ENCODE measurements at regions not wholly inside any gene's neighbourhood (a gene's known extent, or its start where the extent isn't known, plus 50 kb on each side); places are given as distances from the start of the nearest gene placed in this dataset.
"Not testable (repeated sequence)": the region's sequence is repeated elsewhere in the genome, so short reads cannot be mapped to it uniquely, and the experiment has no call there.

- intact Hi-C loops (cut with micrococcal nuclease) = no loop called here
Measured at GRCh38 chr3:118110211-118110610, 924.4 kb downstream of the IGSF11 start.

- intact Hi-C loops (cut with micrococcal nuclease) = no loop called here
Measured at GRCh38 chr3:118116991-118117390, 917.7 kb downstream of the IGSF11 start.

- intact Hi-C loops (cut with micrococcal nuclease) = no loop called here
Measured at GRCh38 chr3:118126751-118127150, 907.9 kb downstream of the IGSF11 start.

GRCh38 chr3:118127992-118128391 is 906.7 kb downstream of the IGSF11 start:
- intact Hi-C loops (cut with micrococcal nuclease) = no loop called here

- intact Hi-C loops (cut with micrococcal nuclease) = no loop called here
Measured at GRCh38 chr3:118128886-118129285, 905.8 kb downstream of the IGSF11 start.

GRCh38 chr3:118137778-118138177 is 896.9 kb downstream of the IGSF11 start:
- intact Hi-C loops (cut with micrococcal nuclease) = no loop called here

GRCh38 chr3:118144919-118145318 is 889.7 kb downstream of the IGSF11 start:
- intact Hi-C loops (cut with micrococcal nuclease) = no loop called here

- intact Hi-C loops (cut with micrococcal nuclease) = no loop called here
Measured at GRCh38 chr3:118146658-118147375, 887.8 kb downstream of the IGSF11 start.

GRCh38 chr3:118151164-118151563 is 883.5 kb downstream of the IGSF11 start:
- intact Hi-C loops (cut with micrococcal nuclease) = no loop called here

- intact Hi-C loops (cut with micrococcal nuclease) = not testable (repeated sequence)
Measured at GRCh38 chr3:118162627-118163588, 871.7 kb downstream of the IGSF11 start.

GRCh38 chr3:118165413-118165812 is 869.2 kb downstream of the IGSF11 start:
- intact Hi-C loops (cut with micrococcal nuclease) = no loop called here

- intact Hi-C loops (cut with micrococcal nuclease) = no loop called here
Measured at GRCh38 chr3:118167571-118167970, 867.1 kb downstream of the IGSF11 start.

- intact Hi-C loops (cut with micrococcal nuclease) = no loop called here
Measured at GRCh38 chr3:118168175-118168574, 866.5 kb downstream of the IGSF11 start.

- intact Hi-C loops (cut with micrococcal nuclease) = no loop called here
Measured at GRCh38 chr3:118171236-118171852, 863.3 kb downstream of the IGSF11 start.

GRCh38 chr3:118180853-118181252 is 853.8 kb downstream of the IGSF11 start:
- intact Hi-C loops (cut with micrococcal nuclease) = no loop called here

- intact Hi-C loops (cut with micrococcal nuclease) = no loop called here
Measured at GRCh38 chr3:118181274-118181673, 853.4 kb downstream of the IGSF11 start.

GRCh38 chr3:118186051-118186450 is 848.6 kb downstream of the IGSF11 start:
- intact Hi-C loops (cut with micrococcal nuclease) = no loop called here

- intact Hi-C loops (cut with micrococcal nuclease) = no loop called here
Measured at GRCh38 chr3:118187221-118187620, 847.4 kb downstream of the IGSF11 start.

- intact Hi-C loops (cut with micrococcal nuclease) = no loop called here
Measured at GRCh38 chr3:118196183-118196582, 838.5 kb downstream of the IGSF11 start.

GRCh38 chr3:118199044-118199443 is 835.6 kb downstream of the IGSF11 start:
- intact Hi-C loops (cut with micrococcal nuclease) = no loop called here

GRCh38 chr3:118204052-118204656 is 830.5 kb downstream of the IGSF11 start:
- intact Hi-C loops (cut with micrococcal nuclease) = no loop called here

- intact Hi-C loops (cut with micrococcal nuclease) = no loop called here
Measured at GRCh38 chr3:118207271-118207670, 827.4 kb downstream of the IGSF11 start.

All from T-helper 1 cell treated with Interleukin-12 subunit alpha and Interleukin-12 subunit beta and Interleukin-4 antibody, amounts not matched to agents 30 ng/mL and 1 ng/mL, for 36 hours (primary cell).